Panc1 (cell line): ENCODE measurements at regions not wholly inside any gene's neighbourhood (a gene's known extent, or its start where the extent isn't known, plus 50 kb on each side); places are given as distances from the start of the nearest gene placed in this dataset.

ENCODE experiments used
- POLR2AphosphoS5 ChIP-seq: IDR thresholded peaks from 2 replicates; pipeline ENCODE4 v1.6.1; 2012; ENCODE audit warnings: mild to moderate bottlenecking, low read depth, low read length, moderate library complexity
- SIN3A ChIP-seq: IDR thresholded peaks from 2 replicates; pipeline ENCODE4 v1.6.1; 2012; ENCODE audit warnings: low read depth, mild to moderate bottlenecking, low read length, moderate library complexity, borderline replicate concordance; ENCODE audit not compliant: insufficient read depth
- TCF7L2 ChIP-seq: IDR thresholded peaks from 2 replicates; pipeline ENCODE4 v1.6.1; 2011; ENCODE audit warnings: mild to moderate bottlenecking, low read depth, low read length, inconsistent platforms
- TF ChIP-seq, protein P1 (sequence below): fragments of 450-650 bp; IDR thresholded peaks from 2 replicates; pipeline ENCODE4 v1.5.1; 2017; ENCODE audit warnings: mild to moderate bottlenecking

GRCh38 chr3:59290358-59290757, 240.5 kb upstream of the CFAP20DC start:
- TF ChIP-seq, protein P1, sequence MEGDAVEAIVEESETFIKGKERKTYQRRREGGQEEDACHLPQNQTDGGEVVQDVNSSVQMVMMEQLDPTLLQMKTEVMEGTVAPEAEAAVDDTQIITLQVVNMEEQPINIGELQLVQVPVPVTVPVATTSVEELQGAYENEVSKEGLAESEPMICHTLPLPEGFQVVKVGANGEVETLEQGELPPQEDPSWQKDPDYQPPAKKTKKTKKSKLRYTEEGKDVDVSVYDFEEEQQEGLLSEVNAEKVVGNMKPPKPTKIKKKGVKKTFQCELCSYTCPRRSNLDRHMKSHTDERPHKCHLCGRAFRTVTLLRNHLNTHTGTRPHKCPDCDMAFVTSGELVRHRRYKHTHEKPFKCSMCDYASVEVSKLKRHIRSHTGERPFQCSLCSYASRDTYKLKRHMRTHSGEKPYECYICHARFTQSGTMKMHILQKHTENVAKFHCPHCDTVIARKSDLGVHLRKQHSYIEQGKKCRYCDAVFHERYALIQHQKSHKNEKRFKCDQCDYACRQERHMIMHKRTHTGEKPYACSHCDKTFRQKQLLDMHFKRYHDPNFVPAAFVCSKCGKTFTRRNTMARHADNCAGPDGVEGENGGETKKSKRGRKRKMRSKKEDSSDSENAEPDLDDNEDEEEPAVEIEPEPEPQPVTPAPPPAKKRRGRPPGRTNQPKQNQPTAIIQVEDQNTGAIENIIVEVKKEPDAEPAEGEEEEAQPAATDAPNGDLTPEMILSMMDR = no peak
- no peak for TF ChIP-seq SIN3A
- TF ChIP-seq TCF7L2 = no peak
- no peak for TF ChIP-seq POLR2AphosphoS5
